OCI-LY1 (cell line): ENCODE measurements at regions not wholly inside any gene's neighbourhood (a gene's known extent, or its start where the extent isn't known, plus 50 kb on each side); places are given as distances from the start of the nearest gene placed in this dataset.

Source experiments
- H2AFZ ChIP-seq: fragments of 200-600 bp; sonication (generic), shearing (Covaris generic); 2 replicates; pipeline ENCODE4 v1.6.0; 2014; ENCODE audit warnings: antibody characterized with exemption, mild to moderate bottlenecking, low read length
- H3F3A ChIP-seq: fragments of 200-600 bp; sonication (generic), shearing (Covaris generic); 2 replicates; pipeline ENCODE4 v1.6.0; 2014; ENCODE audit warnings: mild to moderate bottlenecking, antibody characterized with exemption, low read length, moderate library complexity; ENCODE audit not compliant: insufficient read depth
- H3K27ac ChIP-seq: fragments of 200-600 bp; sonication (generic); 2 replicates; pipeline ENCODE4 v1.5.1; 2014; ENCODE audit warnings: low read length, mixed run types, mild to moderate bottlenecking, low read depth; ENCODE audit not compliant: poor library complexity, severe bottlenecking
- H3K27me3 ChIP-seq: fragments of 200-600 bp; sonication (generic); 2 replicates; pipeline ENCODE4 v1.6.0; 2014; ENCODE audit warnings: antibody characterized with exemption, mild to moderate bottlenecking, low read length, moderate library complexity; ENCODE audit not compliant: insufficient read depth
- H3K36me3 ChIP-seq: fragments of 200-600 bp; sonication (generic); 2 replicates; pipeline ENCODE4 v1.6.1; 2014; ENCODE audit warnings: mild to moderate bottlenecking, antibody characterized with exemption, low read length, moderate library complexity, mixed read lengths; ENCODE audit not compliant: insufficient read depth
- H3K4me1 ChIP-seq: fragments of 200-600 bp; sonication (generic); 2 replicates; pipeline ENCODE4 v1.5.1; 2014; ENCODE audit warnings: mild to moderate bottlenecking, low read length, moderate library complexity; ENCODE audit not compliant: insufficient read depth, severe bottlenecking
- H3K4me2 ChIP-seq: fragments of 200-600 bp; sonication (generic), shearing (Covaris generic); 2 replicates; pipeline ENCODE4 v1.6.1; 2014; ENCODE audit warnings: low read length
- H3K4me3 ChIP-seq: fragments of 200-600 bp; sonication (generic); 2 replicates; pipeline ENCODE4 v1.5.1; 2014; ENCODE audit warnings: low read length, low read depth, mild to moderate bottlenecking, mixed read lengths; ENCODE audit not compliant: poor library complexity, severe bottlenecking
- H3K79me2 ChIP-seq: fragments of 200-600 bp; shearing (Covaris generic); 2 replicates; pipeline ENCODE4 v1.6.1; 2016; ENCODE audit warnings: mixed run types, low read length, mixed read lengths; ENCODE audit not compliant: insufficient read depth
- H3K9ac ChIP-seq: fragments of 200-600 bp; sonication (generic), shearing (Covaris generic); 2 replicates; pipeline ENCODE4 v1.6.1; 2014; ENCODE audit warnings: mild to moderate bottlenecking, low read length, mixed read lengths
- H3K9me2 ChIP-seq: fragments of 200-600 bp; sonication (generic), shearing (Covaris generic); 2 replicates; pipeline ENCODE4 v1.6.1; 2014; ENCODE audit warnings: low read depth, mild to moderate bottlenecking, low read length, mixed read lengths
- H3K9me3 ChIP-seq: fragments of 200-600 bp; shearing (Covaris generic); 2 replicates; pipeline ENCODE4 v1.6.1; 2014; ENCODE audit warnings: low read length, mixed read lengths
- H4K20me1 ChIP-seq: fragments of 200-600 bp; sonication (generic), shearing (Covaris generic); 2 replicates; pipeline ENCODE4 v1.6.0; 2016; ENCODE audit warnings: mild to moderate bottlenecking, low read length; ENCODE audit not compliant: insufficient read depth
- EZH2 ChIP-seq: fragments of 200-600 bp; sonication (generic), shearing (Covaris generic); IDR thresholded peaks from 2 replicates; pipeline ENCODE4 v1.8.0; 2017; ENCODE audit warnings: borderline replicate concordance, mixed run types, mild to moderate bottlenecking, antibody characterized with exemption, low read length, moderate library complexity, mixed read lengths
- TF ChIP-seq, protein P1 (sequence below): fragments of 200-600 bp; sonication (generic), shearing (Covaris generic); IDR thresholded peaks from 2 replicates; pipeline ENCODE4 v1.5.1; 2017; ENCODE audit warnings: mild to moderate bottlenecking, antibody characterized with exemption, low read length, moderate library complexity, mixed read lengths

DNA sequence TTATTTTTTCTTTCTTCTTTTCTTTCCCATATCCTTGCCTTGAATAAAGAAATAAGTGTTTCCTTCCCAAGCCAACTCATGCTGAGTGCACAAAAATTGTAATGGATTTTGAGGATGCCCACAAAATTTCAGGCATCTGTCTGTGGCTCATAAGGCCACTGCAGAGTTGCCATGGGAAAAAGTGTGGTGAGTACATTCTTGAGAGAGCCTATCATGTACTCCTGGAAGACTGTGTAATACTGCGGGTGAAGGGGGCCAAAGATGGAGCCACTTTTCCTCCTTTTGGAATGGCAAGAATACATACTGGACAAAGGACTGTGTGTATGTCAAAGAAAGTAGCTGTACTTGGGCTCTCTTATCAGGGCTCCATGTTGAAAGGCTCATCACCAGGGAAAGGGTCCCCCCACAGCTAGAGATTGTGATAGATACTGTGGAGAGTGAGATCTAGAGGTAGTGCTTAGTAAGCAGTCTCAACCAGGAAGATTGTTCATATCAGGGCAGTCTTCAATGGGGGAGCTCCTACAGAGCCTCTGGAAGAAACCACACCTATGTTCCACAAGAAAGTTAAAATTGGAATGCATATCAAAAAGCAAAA is 341.6 kb upstream of the KCND2 start:
- Histone ChIP-seq H3K4me2 (no peak overlapping the region), H3K79me2 (no peaks in the 10 kb centered on the region), H3K4me1 (no peaks in the 10 kb centered on the region), H3F3A (no peaks in the 10 kb centered on the region), H3K4me3 (no peak overlapping the region), H4K20me1 (0 out of 2 replicates have a peak, but pooled peaks cover 4% of the 10 kb centered on the region), H2AFZ (no peak overlapping the region), H3K9ac (no peak overlapping the region), H3K27ac (no peak overlapping the region), H3K9me2 (no peaks in the 10 kb centered on the region), H3K36me3 (no peaks in the 10 kb centered on the region), H3K9me3 (no peaks in the 10 kb centered on the region), H3K27me3 (no peaks in the 10 kb centered on the region)
- TF ChIP-seq EZH2 = no peak
- TF ChIP-seq, protein P1, sequence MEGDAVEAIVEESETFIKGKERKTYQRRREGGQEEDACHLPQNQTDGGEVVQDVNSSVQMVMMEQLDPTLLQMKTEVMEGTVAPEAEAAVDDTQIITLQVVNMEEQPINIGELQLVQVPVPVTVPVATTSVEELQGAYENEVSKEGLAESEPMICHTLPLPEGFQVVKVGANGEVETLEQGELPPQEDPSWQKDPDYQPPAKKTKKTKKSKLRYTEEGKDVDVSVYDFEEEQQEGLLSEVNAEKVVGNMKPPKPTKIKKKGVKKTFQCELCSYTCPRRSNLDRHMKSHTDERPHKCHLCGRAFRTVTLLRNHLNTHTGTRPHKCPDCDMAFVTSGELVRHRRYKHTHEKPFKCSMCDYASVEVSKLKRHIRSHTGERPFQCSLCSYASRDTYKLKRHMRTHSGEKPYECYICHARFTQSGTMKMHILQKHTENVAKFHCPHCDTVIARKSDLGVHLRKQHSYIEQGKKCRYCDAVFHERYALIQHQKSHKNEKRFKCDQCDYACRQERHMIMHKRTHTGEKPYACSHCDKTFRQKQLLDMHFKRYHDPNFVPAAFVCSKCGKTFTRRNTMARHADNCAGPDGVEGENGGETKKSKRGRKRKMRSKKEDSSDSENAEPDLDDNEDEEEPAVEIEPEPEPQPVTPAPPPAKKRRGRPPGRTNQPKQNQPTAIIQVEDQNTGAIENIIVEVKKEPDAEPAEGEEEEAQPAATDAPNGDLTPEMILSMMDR = no peak

DNA sequence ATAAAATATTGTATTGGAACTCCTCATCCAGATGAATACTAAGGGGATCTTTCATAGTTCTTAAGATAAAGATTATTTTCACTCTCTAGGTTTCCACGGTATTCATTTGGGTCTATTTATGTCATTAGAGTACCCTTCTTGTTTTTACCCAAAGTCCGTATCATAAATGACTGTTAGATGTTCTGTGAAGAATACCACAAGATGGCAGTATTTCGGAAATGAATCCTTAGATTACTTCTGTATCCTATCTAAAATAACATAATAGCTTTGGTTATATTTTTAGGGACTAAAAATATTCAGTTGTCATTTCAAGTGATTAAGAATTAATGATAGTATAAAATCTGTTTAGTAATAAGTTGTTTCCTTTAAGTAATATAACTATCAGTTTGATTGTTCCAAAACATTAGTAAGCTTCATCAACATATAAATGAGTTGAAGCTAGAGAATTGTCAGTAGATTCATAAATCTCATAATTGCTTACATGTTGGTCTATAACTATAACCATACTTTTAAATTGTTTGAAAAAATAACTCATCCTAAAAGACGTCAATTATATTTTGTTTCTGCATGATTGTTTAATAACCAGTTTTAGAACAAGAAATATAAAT is 337.5 kb upstream of the KCND2 start:
- Histone ChIP-seq H4K20me1 (0 out of 2 replicates have a peak, but pooled peaks cover 4% of the 10 kb centered on the region), H3K9me2 (no peaks in the 10 kb centered on the region), H3K36me3 (no peaks in the 10 kb centered on the region), H3K4me1 (no peaks in the 10 kb centered on the region), H3K4me2 (no peak overlapping the region), H3K9me3 (no peaks in the 10 kb centered on the region), H3F3A (no peaks in the 10 kb centered on the region), H3K79me2 (no peaks in the 10 kb centered on the region), H3K9ac (no peak overlapping the region), H3K27me3 (no peaks in the 10 kb centered on the region), H3K4me3 (no peak overlapping the region), H3K27ac (no peak overlapping the region), H2AFZ (0 out of 2 replicates have a peak overlapping the region, but pooled peaks have one; percentile 25)
- no peak for TF ChIP-seq EZH2
- TF ChIP-seq, protein P1 = peak; percentile 67

DNA sequence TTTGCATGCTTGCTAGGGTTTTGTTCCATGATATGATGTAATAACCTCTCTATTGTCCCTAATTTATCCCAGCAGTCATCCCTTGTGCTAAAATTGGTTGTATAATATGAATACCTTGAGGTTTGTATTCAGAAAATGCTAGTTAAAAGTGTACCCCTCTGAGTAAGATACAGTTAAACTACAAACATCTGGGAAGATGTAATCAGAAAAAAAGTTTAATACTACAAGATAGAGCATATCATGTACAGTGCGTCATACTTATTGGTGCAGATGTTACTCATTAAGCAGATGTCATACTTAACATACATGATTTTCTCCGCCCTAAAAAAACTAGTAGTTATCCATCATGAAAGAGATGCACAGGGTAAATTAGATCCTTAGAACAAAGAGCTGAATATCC is 336.1 kb upstream of the KCND2 start:
- H3K27ac ChIP-seq = no peak overlapping the region
- H4K20me1 ChIP-seq = 0 out of 2 replicates have a peak, but pooled peaks cover 4% of the 10 kb centered on the region
- H3K27me3 ChIP-seq = no peaks in the 10 kb centered on the region
- no peaks in the 10 kb centered on the region for H3K9me3 ChIP-seq
- no peaks in the 10 kb centered on the region for H3K79me2 ChIP-seq
- H3K9ac ChIP-seq = no peak overlapping the region
- TF ChIP-seq EZH2 = no peak
- TF ChIP-seq, protein P1 = no peak
- H3K4me1 ChIP-seq = no peaks in the 10 kb centered on the region
- H3K9me2 ChIP-seq = no peaks in the 10 kb centered on the region
- H3K4me2 ChIP-seq = no peak overlapping the region
- H3K4me3 ChIP-seq = no peak overlapping the region
- H3K36me3 ChIP-seq = no peaks in the 10 kb centered on the region
- no peak overlapping the region for H2AFZ ChIP-seq
- H3F3A ChIP-seq = no peaks in the 10 kb centered on the region
